ENCODE measurements at regions not wholly inside any gene's neighbourhood (a gene's known extent, or its start where the extent isn't known, plus 50 kb on each side); places are given as distances from the start of the nearest gene placed in this dataset.

DNA sequence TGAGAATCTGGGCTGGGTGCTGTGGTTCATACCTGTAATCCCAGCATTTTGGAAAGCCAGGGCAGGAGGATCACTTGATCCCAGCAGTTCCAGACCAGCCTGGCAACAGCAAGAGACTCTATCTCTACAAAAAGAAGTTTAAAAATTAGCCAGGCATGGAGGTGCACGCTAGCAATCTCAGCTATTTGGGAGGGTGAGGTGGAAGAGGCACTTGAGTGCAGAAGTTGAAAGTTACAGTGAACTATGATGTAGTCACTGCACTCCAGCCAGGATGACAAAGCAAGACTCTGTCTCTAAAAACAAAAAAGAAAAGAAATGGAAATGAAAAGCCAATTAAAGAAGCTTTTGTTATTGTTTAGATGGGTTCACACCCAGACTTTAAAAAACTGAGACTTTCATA is 131.6 kb upstream of the RASA1 start:
- H3K4me3 ChIP-seq (replicated peaks in 1 of 4; ENCODE audit: control extremely low read depth in 1 of 4, insufficient read depth in 1 of 4, low read depth in 3 of 4, low read length in 4 of 4), result no peak overlapping the region
- no peaks in the 10 kb centered on the region for H3K27me3 ChIP-seq (ENCODE audit: control insufficient read depth, insufficient read depth, low read length)
- peak overlapping the region; percentile 21 for H2AFZ ChIP-seq (ENCODE audit: low read length)
- H3K4me2 ChIP-seq (ENCODE audit: extremely low read depth, insufficient read depth, low read length), result peak overlapping the region; percentile 15
- H3K9me3 ChIP-seq (ENCODE audit: control insufficient read depth, insufficient read depth, low read depth, low read length), result no peaks in the 10 kb centered on the region
- no peak overlapping the region for H3K9ac ChIP-seq (ENCODE audit: insufficient read depth, low read length)
- no peaks in the 10 kb centered on the region for H4K20me1 ChIP-seq (ENCODE audit: control insufficient read depth, extremely low read depth, insufficient read depth, low read length)
- H3K4me1 ChIP-seq (ENCODE audit: control insufficient read depth, extremely low read depth, insufficient read depth, low read length), result no peaks in the 10 kb centered on the region
- H3K36me3 ChIP-seq (ENCODE audit: control insufficient read depth, insufficient read depth, low read length), result no peaks in the 10 kb centered on the region
- DNase-seq (ENCODE audit: low read depth in 2 of 2), result peak in 1 of 2 donors; percentile 48
- no peak overlapping the region for H3K27ac ChIP-seq (ENCODE audit: insufficient read depth, low read length)
- TF ChIP-seq EZH2 (IDR thresholded peaks at IDR 0.05; ENCODE audit: low read length, missing control alignments), result no peak
- TF ChIP-seq CTCF (conservative IDR thresholded peaks at IDR 0.05 in 1 of 2, IDR thresholded peaks at IDR 0.05 in 1 of 2; ENCODE audit: low read depth in 1 of 2, low read length in 2 of 2), result no peak
- no peaks in the 10 kb centered on the region for H3K79me2 ChIP-seq (ENCODE audit: control insufficient read depth, insufficient read depth, low read length)

- Histone ChIP-seq H3K36me3 (ENCODE audit: control insufficient read depth, insufficient read depth, low read length) (no peaks in the 10 kb centered on the region), H3K27ac (ENCODE audit: insufficient read depth, low read length) (no peak overlapping the region), H3K4me2 (ENCODE audit: extremely low read depth, insufficient read depth, low read length) (no peak overlapping the region), H3K4me1 (ENCODE audit: control insufficient read depth, extremely low read depth, insufficient read depth, low read length) (no peaks in the 10 kb centered on the region), H3K79me2 (ENCODE audit: control insufficient read depth, insufficient read depth, low read length) (no peaks in the 10 kb centered on the region), H3K9ac (ENCODE audit: insufficient read depth, low read length) (no peak overlapping the region), H3K4me3 (replicated peaks in 1 of 4; ENCODE audit: control extremely low read depth in 1 of 4, insufficient read depth in 1 of 4, low read depth in 3 of 4, low read length in 4 of 4) (no peak overlapping the region), H4K20me1 (ENCODE audit: control insufficient read depth, extremely low read depth, insufficient read depth, low read length) (no peaks in the 10 kb centered on the region), H3K27me3 (ENCODE audit: control insufficient read depth, insufficient read depth, low read length) (no peaks in the 10 kb centered on the region), H3K9me3 (ENCODE audit: control insufficient read depth, insufficient read depth, low read depth, low read length) (no peaks in the 10 kb centered on the region), H2AFZ (ENCODE audit: low read length) (no peak overlapping the region)
- TF ChIP-seq EZH2 (IDR thresholded peaks at IDR 0.05; ENCODE audit: low read length, missing control alignments) (no peak), CTCF (conservative IDR thresholded peaks at IDR 0.05 in 1 of 2, IDR thresholded peaks at IDR 0.05 in 1 of 2; ENCODE audit: low read depth in 1 of 2, low read length in 2 of 2) (no peak)
- DNase-seq (ENCODE audit: low read depth in 2 of 2), result no peak
These were observed 130.9 kb upstream of the RASA1 start for GRCh38 chr5:87136733-87137132.

DNA sequence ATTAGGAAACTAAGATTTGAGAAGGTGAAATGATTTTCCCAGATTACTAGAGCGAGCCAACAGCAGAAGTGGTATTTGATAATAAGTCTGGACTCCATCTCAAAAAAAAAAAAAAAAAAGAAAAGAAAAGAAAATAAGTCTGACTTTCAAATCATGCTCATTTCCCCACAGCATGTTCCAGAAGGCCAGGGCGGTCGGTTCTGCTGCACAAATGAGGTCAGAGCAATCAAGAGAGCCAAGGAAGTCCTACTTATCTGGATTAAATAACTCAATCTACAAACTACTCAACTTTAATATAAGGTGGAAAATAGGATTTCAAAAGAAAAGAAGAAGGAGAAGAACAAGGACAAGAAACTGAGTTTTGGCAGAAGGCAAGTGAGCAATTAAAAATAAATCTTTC is 130.4 kb upstream of the RASA1 start:
- no peaks in the 10 kb centered on the region for H3K36me3 ChIP-seq (ENCODE audit: control insufficient read depth, insufficient read depth, low read length)
- no peak overlapping the region for H2AFZ ChIP-seq (ENCODE audit: low read length)
- H4K20me1 ChIP-seq (ENCODE audit: control insufficient read depth, extremely low read depth, insufficient read depth, low read length), result no peaks in the 10 kb centered on the region
- no peak overlapping the region for H3K4me3 ChIP-seq (replicated peaks in 1 of 4; ENCODE audit: control extremely low read depth in 1 of 4, insufficient read depth in 1 of 4, low read depth in 3 of 4, low read length in 4 of 4)
- no peaks in the 10 kb centered on the region for H3K79me2 ChIP-seq (ENCODE audit: control insufficient read depth, insufficient read depth, low read length)
- no peaks in the 10 kb centered on the region for H3K27me3 ChIP-seq (ENCODE audit: control insufficient read depth, insufficient read depth, low read length)
- no peak for TF ChIP-seq CTCF (conservative IDR thresholded peaks at IDR 0.05 in 1 of 2, IDR thresholded peaks at IDR 0.05 in 1 of 2; ENCODE audit: low read depth in 1 of 2, low read length in 2 of 2)
- no peak for TF ChIP-seq EZH2 (IDR thresholded peaks at IDR 0.05; ENCODE audit: low read length, missing control alignments)
- DNase-seq (ENCODE audit: low read depth in 2 of 2), result no peak
- H3K9ac ChIP-seq (ENCODE audit: insufficient read depth, low read length), result no peak overlapping the region
- no peaks in the 10 kb centered on the region for H3K9me3 ChIP-seq (ENCODE audit: control insufficient read depth, insufficient read depth, low read depth, low read length)
- no peak overlapping the region for H3K4me2 ChIP-seq (ENCODE audit: extremely low read depth, insufficient read depth, low read length)
- H3K4me1 ChIP-seq (ENCODE audit: control insufficient read depth, extremely low read depth, insufficient read depth, low read length), result no peaks in the 10 kb centered on the region
- no peak overlapping the region for H3K27ac ChIP-seq (ENCODE audit: insufficient read depth, low read length)
